HCT116 (cell line): ENCODE measurements at regions not wholly inside any gene's neighbourhood (a gene's known extent, or its start where the extent isn't known, plus 50 kb on each side); places are given as distances from the start of the nearest gene placed in this dataset.
"Not testable (repeated sequence)": the region's sequence is repeated elsewhere in the genome, so short reads cannot be mapped to it uniquely, and the experiment has no call there.

Experiments
- ATF3 ChIP-seq: IDR thresholded peaks from 2 replicates; pipeline ENCODE4 v1.6.1; 2012
- CTCF ChIP-seq, 3 experiments: fragments of 200-600 bp in 1 of 3; sonication (generic) in 1 of 3; IDR thresholded peaks in 2 of 3; conservative IDR thresholded peaks in 1 of 3; 2 replicates each; pipeline ENCODE4 v1.5.1; 2012 to 2017; ENCODE audit warnings: low read depth in 2 of 3, low read length in 2 of 3, antibody characterized with exemption in 1 of 3, borderline replicate concordance in 1 of 3, control low read depth in 1 of 3, mild to moderate bottlenecking in 1 of 3, mixed read lengths in 1 of 3, mixed run types in 1 of 3, moderate library complexity in 1 of 3; ENCODE audit not compliant: insufficient read depth in 1 of 3
- EZH2 ChIP-seq: fragments of 200-600 bp; sonication (generic); IDR thresholded peaks from 2 replicates; pipeline ENCODE4 v1.6.1; 2017; ENCODE audit warnings: antibody characterized with exemption, mixed run types
- EZH2phosphoT487 ChIP-seq: fragments of 200-600 bp; IDR thresholded peaks from 2 replicates; pipeline ENCODE4 v1.6.1; 2018; ENCODE audit warnings: antibody characterized with exemption, borderline replicate concordance
- JUND ChIP-seq: IDR thresholded peaks from 2 replicates; pipeline ENCODE4 v1.6.1; 2012
- MAX ChIP-seq: IDR thresholded peaks from 2 replicates; pipeline ENCODE4 v1.6.1; 2012
- POLR2A ChIP-seq: IDR thresholded peaks from 2 replicates; pipeline ENCODE4 v1.7.0; 2011; ENCODE audit warnings: borderline replicate concordance; ENCODE audit not compliant: insufficient read depth, insufficient read length; ENCODE audit errors: extremely low read depth
- REST ChIP-seq: IDR thresholded peaks from 2 replicates; pipeline ENCODE4 v1.6.1; 2012; ENCODE audit warnings: low read depth
- SP1 ChIP-seq: IDR thresholded peaks from 2 replicates; pipeline ENCODE4 v1.6.1; 2012; ENCODE audit warnings: low read depth
- SRF ChIP-seq: IDR thresholded peaks from 2 replicates; pipeline ENCODE4 v1.6.1; 2012; ENCODE audit warnings: low read depth

GRCh38 chr4:9604893-9605190 is 160.6 kb downstream of the DEFB131A start:
- TF ChIP-seq SP1; CTCF (IDR thresholded peaks at IDR 0.05 in 2 of 3, conservative IDR thresholded peaks at IDR 0.05 in 1 of 3; ENCODE audit: borderline replicate concordance in 1 of 3, insufficient read depth in 1 of 3, low read depth in 2 of 3, low read length in 2 of 3); ATF3; REST; POLR2A; MAX; EZH2; SRF; EZH2phosphoT487; JUND: not testable (repeated sequence)
